CD4-positive, alpha-beta memory T cell (primary cell): ENCODE measurements at regions not wholly inside any gene's neighbourhood (a gene's known extent, or its start where the extent isn't known, plus 50 kb on each side); places are given as distances from the start of the nearest gene placed in this dataset.

Experiments
- CTCF ChIA-PET: fragments of 350-600 bp; sonication (Branson Sonifier 250); formaldehyde crosslinking; loops from one replicate; lab custom pipeline; 2021; ENCODE audit warnings: inconsistent platforms; ENCODE audit not compliant: partially characterized antibody; lab: Charles Lee
- POLR2A ChIA-PET: fragments of 350-600 bp; sonication (Branson Sonifier 250); formaldehyde crosslinking; loops from one replicate; lab custom pipeline; 2021; ENCODE audit not compliant: partially characterized antibody; lab: Charles Lee
- DNase-seq, 5 donors: peaks; one replicate each; pipeline versions ENCODE4 v3.0.0 to v3.0.0-alpha.2; 2020 to 2022; ENCODE audit warnings: mixed read lengths in 1 of 5
- H3K27ac ChIP-seq: one replicate; pipeline ENCODE4 v1.7.0; 2013; ENCODE audit warnings: low read depth, low read length
- H3K27me3 ChIP-seq: 2 replicates; pipeline ENCODE4 v1.7.0; 2013; ENCODE audit warnings: mild to moderate bottlenecking, low read length, moderate library complexity; ENCODE audit not compliant: insufficient read depth
- H3K36me3 ChIP-seq: 2 replicates; pipeline ENCODE4 v1.7.0; 2013; ENCODE audit warnings: mild to moderate bottlenecking, low read length, moderate library complexity; ENCODE audit not compliant: insufficient read depth
- H3K4me1 ChIP-seq: 2 replicates; pipeline ENCODE4 v1.7.0; 2013; ENCODE audit warnings: mild to moderate bottlenecking, low read length, moderate library complexity; ENCODE audit not compliant: insufficient read depth
- H3K4me3 ChIP-seq, 2 donors: one replicate each; pipeline ENCODE4 v1.7.0; 2013; ENCODE audit warnings: low read length in 2 of 2, mild to moderate bottlenecking in 1 of 2
- H3K9me3 ChIP-seq, 2 donors: one replicate each; pipeline ENCODE4 v1.7.0; 2013; ENCODE audit warnings: low read length in 2 of 2, control low read depth in 1 of 2; ENCODE audit not compliant: control insufficient read depth in 1 of 2
- H3K27ac Mint-ChIP-seq, 7 donors: one replicate each; pipeline ENCODE4 v1.8.0; 2020 to 2021; ENCODE audit warnings: mixed read lengths in 7 of 7, mild to moderate bottlenecking in 6 of 7, inconsistent platforms in 3 of 7, moderate library complexity in 3 of 7
- H3K27me3 Mint-ChIP-seq, 2 donors: one replicate each; pipeline ENCODE4 v1.8.0; 2020 to 2021; ENCODE audit warnings: mixed read lengths in 2 of 2
- H3K36me3 Mint-ChIP-seq, 2 donors: one replicate each; pipeline ENCODE4 v1.8.0; 2020 to 2021; ENCODE audit warnings: mixed read lengths in 2 of 2, inconsistent platforms in 1 of 2, mild to moderate bottlenecking in 1 of 2
- H3K4me1 Mint-ChIP-seq, 4 donors: one replicate each; pipeline ENCODE4 v1.8.0; 2020 to 2021; ENCODE audit warnings: mixed read lengths in 4 of 4, mild to moderate bottlenecking in 1 of 4
- H3K4me3 Mint-ChIP-seq, 8 donors: one replicate each; pipeline ENCODE4 v1.8.0; 2020 to 2021; ENCODE audit warnings: mixed read lengths in 8 of 8, mild to moderate bottlenecking in 7 of 8, moderate library complexity in 6 of 8, inconsistent platforms in 3 of 8
- H3K9me3 Mint-ChIP-seq, 8 donors: one replicate each; pipeline ENCODE4 v1.8.0; 2020 to 2021; ENCODE audit warnings: mixed read lengths in 8 of 8, mild to moderate bottlenecking in 5 of 8, inconsistent platforms in 3 of 8, moderate library complexity in 1 of 8
- intact Hi-C: fragments of 100-400 bp; cut with micrococcal nuclease; formaldehyde crosslinking; loops from one replicate; pipeline ENCODE4 v1.15.1; 2023

DNA sequence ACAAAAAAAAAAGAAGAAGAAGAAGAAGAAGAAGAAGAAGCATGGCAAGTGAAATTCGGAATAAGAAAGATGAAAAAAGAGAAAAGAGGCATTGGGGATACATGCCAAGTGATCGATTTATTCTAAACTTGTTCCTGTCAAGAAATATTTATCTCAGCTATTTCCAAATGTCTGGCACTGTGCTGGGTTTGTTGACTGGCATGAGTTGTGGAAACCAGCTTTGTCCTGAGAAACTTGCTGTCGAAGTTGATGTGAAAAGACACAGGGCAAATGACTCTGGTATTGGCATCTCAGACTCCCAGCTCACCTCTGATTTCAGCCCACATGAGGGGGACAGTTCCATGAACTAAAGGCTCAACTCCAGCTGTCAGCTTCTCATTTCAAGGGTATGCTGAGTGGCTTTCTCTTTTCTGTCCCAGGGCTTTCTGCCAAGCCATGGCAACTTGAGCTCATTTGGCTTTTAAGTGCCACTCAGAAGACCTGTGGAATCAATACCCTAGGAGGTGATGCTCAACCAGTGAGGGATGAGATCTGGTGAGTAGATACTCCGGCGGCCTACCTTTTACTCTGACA lies 253.3 kb upstream of the JAG1 start:
- Histone ChIP-seq H3K4me1 (no peaks in the 10 kb centered on the region), H3K4me3 (no peak overlapping the region), H3K9me3 (no peaks in the 10 kb centered on the region), H3K27me3 (no peaks in the 10 kb centered on the region), H3K27ac (no peak overlapping the region), H3K36me3 (no peaks in the 10 kb centered on the region)
- H3K27ac Mint-ChIP-seq: no peak overlapping the region
- intact Hi-C loops: no loop called here
- POLR2A ChIA-PET: no interaction called here
- no peak overlapping the region for H3K4me3 Mint-ChIP-seq
- no peaks in the 10 kb centered on the region for H3K36me3 Mint-ChIP-seq
- no peaks in the 10 kb centered on the region for H3K27me3 Mint-ChIP-seq
- H3K9me3 Mint-ChIP-seq: peaks cover 0 to 14% (median 4%) of the 10 kb centered on the region in 8 donors
- no peaks in the 10 kb centered on the region for H3K4me1 Mint-ChIP-seq
- DNase-seq: no peak
- CTCF ChIA-PET: no interaction called here

DNA sequence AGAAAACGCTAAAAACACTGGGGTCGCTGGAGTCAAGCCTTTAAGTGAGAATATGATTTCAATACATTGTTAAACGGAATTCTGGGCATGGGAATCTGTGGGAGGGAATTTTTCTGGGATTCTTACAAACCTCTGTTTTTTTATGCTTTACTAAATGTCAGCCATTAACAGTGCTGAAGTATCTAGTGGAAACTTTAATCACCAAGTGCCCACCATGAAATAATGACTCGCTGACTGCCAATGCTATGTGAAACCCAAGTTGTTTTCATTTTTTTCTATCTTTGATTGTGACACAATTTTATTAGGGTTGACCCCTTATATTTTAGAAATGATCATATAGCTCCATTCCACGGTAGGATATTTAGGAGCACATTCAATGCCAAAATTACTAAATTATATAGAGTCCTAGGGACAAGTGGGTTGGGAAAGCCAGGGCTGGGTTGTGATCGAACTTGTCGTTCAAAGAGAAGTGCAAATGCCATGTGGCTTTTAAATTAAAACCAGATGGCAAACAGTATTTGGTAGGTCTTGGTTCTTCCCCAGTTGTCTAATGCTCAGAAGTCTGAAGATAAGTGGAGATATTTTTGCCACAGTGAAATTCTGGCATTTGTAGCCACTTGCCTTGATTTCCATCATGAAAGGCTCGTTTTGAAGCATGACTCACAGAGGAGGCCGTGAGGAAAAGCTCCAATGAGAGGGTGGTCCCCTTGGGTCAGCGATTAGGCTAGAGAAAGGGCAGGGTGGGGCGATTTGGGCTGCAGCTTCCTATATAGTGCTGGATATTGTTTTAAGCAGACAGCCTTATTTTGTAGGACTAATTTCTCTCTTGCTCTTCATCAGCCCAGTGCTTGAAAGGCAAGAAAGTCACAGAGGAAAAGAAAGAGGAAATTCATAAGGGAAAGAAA lies 254.4 kb upstream of the JAG1 start:
- H3K27me3 ChIP-seq: no peaks in the 10 kb centered on the region
- H3K27ac Mint-ChIP-seq: no peak overlapping the region
- CTCF ChIA-PET: no interaction called here
- POLR2A ChIA-PET: no interaction called here
- no peak overlapping the region for H3K4me3 ChIP-seq
- no peaks in the 10 kb centered on the region for H3K36me3 Mint-ChIP-seq
- no peaks in the 10 kb centered on the region for H3K4me1 ChIP-seq
- intact Hi-C loops: no loop called here
- no peaks in the 10 kb centered on the region for H3K27me3 Mint-ChIP-seq
- H3K9me3 ChIP-seq: no peaks in the 10 kb centered on the region
- no peak overlapping the region for H3K4me3 Mint-ChIP-seq
- no peaks in the 10 kb centered on the region for H3K4me1 Mint-ChIP-seq
- DNase-seq: no peak
- H3K36me3 ChIP-seq: no peaks in the 10 kb centered on the region
- H3K27ac ChIP-seq: no peak overlapping the region
- H3K9me3 Mint-ChIP-seq: peaks cover 0 to 21% (median 4%) of the 10 kb centered on the region in 8 donors

DNA sequence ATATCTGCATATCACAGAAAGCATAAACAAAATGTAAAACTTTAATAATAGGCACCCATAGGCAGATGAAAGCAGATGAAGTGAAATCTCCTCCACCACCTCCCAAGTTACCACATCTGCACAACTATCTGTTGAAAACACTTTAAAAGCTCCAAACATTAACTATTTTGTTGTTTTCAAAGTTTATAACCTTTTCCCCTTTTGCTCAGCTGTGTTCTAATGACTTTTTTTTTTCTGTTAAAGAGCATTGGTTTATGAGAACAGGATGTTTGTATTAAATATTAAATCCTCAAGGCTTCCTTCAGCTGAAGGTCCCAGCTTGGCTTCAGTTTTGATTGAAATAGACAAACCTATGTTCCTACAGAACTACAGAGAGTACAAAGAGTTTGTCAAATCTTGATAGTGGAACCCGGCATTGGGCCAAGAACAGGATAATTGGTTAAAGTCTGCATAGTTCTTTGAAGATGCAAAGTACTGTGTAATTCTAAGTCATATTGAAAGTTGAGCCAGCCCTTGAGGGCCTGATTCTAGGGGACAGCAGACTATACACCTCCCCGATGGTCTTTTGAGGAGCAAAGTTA lies 255.1 kb upstream of the JAG1 start:
- CTCF ChIA-PET: no interaction called here
- Mint-ChIP-seq H3K9me3 (peaks cover 0 to 21% (median 4%) of the 10 kb centered on the region in 8 donors), H3K4me3 (no peak overlapping the region), H3K27ac (no peak overlapping the region), H3K27me3 (no peaks in the 10 kb centered on the region), H3K36me3 (no peaks in the 10 kb centered on the region), H3K4me1 (no peaks in the 10 kb centered on the region)
- H3K27me3 ChIP-seq: no peaks in the 10 kb centered on the region
- no peak overlapping the region for H3K4me3 ChIP-seq
- no peak for DNase-seq
- H3K27ac ChIP-seq: no peak overlapping the region
- H3K36me3 ChIP-seq: no peaks in the 10 kb centered on the region
- H3K4me1 ChIP-seq: no peaks in the 10 kb centered on the region
- intact Hi-C loops: no loop called here
- no peaks in the 10 kb centered on the region for H3K9me3 ChIP-seq
- POLR2A ChIA-PET: no interaction called here

DNA sequence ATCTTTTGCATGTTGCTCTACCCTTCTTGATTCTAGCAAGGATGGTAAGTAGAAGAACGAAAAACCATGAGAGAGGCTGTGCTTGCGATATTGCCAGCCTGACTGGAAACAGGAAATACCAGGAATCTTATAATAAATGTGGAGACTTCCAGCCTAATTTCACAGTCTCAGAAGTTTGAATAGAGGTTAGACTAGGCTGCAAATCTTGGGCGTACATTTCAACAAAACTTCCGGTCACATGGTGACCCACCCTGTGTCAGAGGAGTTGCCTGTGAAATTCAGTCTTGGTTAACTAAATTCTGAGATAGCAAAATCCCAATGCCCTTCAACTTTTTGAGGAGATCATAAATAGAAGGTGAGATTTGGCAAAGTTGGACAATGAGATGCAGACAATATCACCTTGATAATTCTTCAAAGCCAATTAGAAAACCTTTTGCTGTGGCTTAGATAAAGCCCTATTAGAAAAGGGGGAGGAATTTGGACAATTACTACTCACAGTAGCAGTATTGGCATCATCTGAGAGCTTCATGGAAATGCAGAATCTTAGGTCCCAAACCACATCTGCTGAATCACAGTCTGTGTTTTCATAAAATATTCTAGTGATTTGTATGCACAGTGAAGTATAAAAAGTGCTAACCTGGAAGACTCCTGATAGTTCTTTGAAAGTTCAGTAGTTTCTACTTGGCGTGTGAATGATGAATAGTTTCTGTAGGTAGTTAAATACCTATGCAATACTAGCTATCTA lies 262.0 kb upstream of the JAG1 start:
- H3K36me3 Mint-ChIP-seq: no peaks in the 10 kb centered on the region
- ChIA-PET CTCF (no interaction called here), POLR2A (no interaction called here)
- H3K9me3 ChIP-seq: no peaks in the 10 kb centered on the region
- no peaks in the 10 kb centered on the region for H3K4me1 Mint-ChIP-seq
- H3K4me3 ChIP-seq: no peak overlapping the region
- no peak overlapping the region for H3K27ac Mint-ChIP-seq
- H3K27me3 Mint-ChIP-seq: no peaks in the 10 kb centered on the region
- H3K4me1 ChIP-seq: no peaks in the 10 kb centered on the region
- H3K4me3 Mint-ChIP-seq: no peak overlapping the region
- H3K9me3 Mint-ChIP-seq: peaks cover 0 to 12% (median 3%) of the 10 kb centered on the region in 8 donors
- no peaks in the 10 kb centered on the region for H3K36me3 ChIP-seq
- intact Hi-C loops: no loop called here
- no peaks in the 10 kb centered on the region for H3K27me3 ChIP-seq
- no peak overlapping the region for H3K27ac ChIP-seq
- DNase-seq: no peak

DNA sequence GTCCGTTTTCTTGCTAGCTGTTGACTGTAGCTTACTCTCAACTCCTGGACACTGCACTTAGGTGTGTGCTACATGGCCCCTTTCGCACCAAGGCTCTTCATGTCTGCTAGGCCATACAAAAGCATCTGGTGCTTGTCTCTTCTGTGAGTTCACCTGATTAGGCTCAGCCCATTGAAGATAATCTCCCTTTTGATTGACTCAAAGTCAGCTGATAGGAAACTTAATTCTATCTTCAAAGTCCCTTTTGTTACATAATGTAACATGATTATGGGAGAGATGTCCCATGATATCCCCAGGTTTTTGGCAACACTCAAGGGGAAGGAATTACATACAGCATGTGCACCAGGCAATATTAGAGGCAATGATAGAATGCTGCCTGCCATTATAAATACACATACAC lies 263.0 kb upstream of the JAG1 start:
- Mint-ChIP-seq H3K27me3 (no peaks in the 10 kb centered on the region), H3K4me3 (no peak overlapping the region), H3K9me3 (peaks cover 0 to 12% (median under 1%) of the 10 kb centered on the region in 8 donors), H3K4me1 (no peaks in the 10 kb centered on the region), H3K36me3 (no peaks in the 10 kb centered on the region), H3K27ac (no peak overlapping the region)
- Histone ChIP-seq H3K27ac (no peak overlapping the region), H3K4me1 (no peaks in the 10 kb centered on the region), H3K9me3 (no peaks in the 10 kb centered on the region), H3K27me3 (no peaks in the 10 kb centered on the region), H3K4me3 (no peak overlapping the region), H3K36me3 (no peaks in the 10 kb centered on the region)
- POLR2A ChIA-PET: no interaction called here
- intact Hi-C loops: no loop called here
- no peak for DNase-seq
- CTCF ChIA-PET: no interaction called here

DNA sequence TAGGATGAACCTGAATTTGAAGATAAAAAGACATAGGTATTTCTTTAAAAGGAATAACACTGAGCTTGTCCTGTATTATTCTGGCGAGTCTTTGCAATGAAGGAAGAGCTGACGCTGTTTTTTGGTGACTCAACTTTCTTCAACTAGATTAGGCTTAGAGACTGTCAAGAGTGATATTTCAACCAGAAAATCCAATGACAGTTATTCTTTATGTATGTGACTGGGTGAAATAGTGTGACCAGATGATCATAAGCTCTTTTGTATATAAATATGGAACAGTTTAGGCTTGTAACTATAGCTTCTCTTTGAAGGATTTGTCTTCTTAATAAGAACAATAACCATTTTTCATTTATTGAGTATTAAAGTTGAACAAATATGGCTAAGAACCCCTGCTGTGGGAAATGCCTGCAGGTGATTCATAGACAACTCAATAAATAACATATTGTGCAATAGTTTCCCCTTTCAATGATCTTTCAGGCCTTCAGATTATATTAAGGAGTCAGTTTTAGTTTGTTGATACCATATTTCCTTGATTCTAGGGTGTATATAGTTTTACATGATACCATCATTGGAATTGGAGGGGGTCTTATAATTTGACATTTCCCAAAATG lies 265.6 kb upstream of the JAG1 start:
- Mint-ChIP-seq H3K4me3 (no peak overlapping the region), H3K27ac (no peak overlapping the region), H3K4me1 (no peaks in the 10 kb centered on the region), H3K36me3 (no peaks in the 10 kb centered on the region), H3K27me3 (no peaks in the 10 kb centered on the region), H3K9me3 (peaks cover 0 to 10% (median 0%) of the 10 kb centered on the region in 8 donors)
- no peak overlapping the region for H3K27ac ChIP-seq
- no peak overlapping the region for H3K4me3 ChIP-seq
- H3K4me1 ChIP-seq: no peaks in the 10 kb centered on the region
- H3K9me3 ChIP-seq: no peaks in the 10 kb centered on the region
- intact Hi-C loops: no loop called here
- DNase-seq: no peak
- POLR2A ChIA-PET: no interaction called here
- H3K27me3 ChIP-seq: no peaks in the 10 kb centered on the region
- CTCF ChIA-PET: no interaction called here
- no peaks in the 10 kb centered on the region for H3K36me3 ChIP-seq

DNA sequence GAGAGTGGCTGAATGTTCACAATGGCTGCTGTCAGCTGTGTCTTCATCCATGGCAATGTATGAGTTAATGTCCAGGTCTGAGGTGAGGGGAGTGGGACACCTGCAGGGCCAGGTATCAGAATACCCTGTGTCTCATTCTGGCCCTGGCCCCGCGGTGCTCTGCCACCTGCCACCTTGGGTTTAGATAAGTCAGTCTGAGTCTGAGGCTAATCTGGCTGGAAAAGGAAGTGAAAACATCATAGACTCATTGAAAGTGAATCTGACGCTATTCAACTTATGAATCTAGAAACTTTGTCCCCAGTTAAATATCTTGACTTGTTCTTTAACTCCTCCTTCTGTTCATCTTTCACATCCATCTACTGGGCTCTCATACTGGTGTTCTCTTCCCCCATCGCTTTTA lies 267.1 kb upstream of the JAG1 start:
- intact Hi-C loops: no loop called here
- H3K36me3 Mint-ChIP-seq: no peaks in the 10 kb centered on the region
- no peak overlapping the region for H3K4me3 Mint-ChIP-seq
- Histone ChIP-seq H3K27me3 (no peaks in the 10 kb centered on the region), H3K4me3 (no peak overlapping the region), H3K9me3 (no peaks in the 10 kb centered on the region), H3K36me3 (no peaks in the 10 kb centered on the region), H3K27ac (no peak overlapping the region), H3K4me1 (no peaks in the 10 kb centered on the region)
- CTCF ChIA-PET: no interaction called here
- no peak overlapping the region for H3K27ac Mint-ChIP-seq
- POLR2A ChIA-PET: no interaction called here
- peaks cover 0 to 10% (median 0%) of the 10 kb centered on the region in 8 donors for H3K9me3 Mint-ChIP-seq
- H3K27me3 Mint-ChIP-seq: no peaks in the 10 kb centered on the region
- no peaks in the 10 kb centered on the region for H3K4me1 Mint-ChIP-seq
- no peak for DNase-seq
